Glutamatergic neuron (in vitro differentiated cells): ENCODE measurements at regions not wholly inside any gene's neighbourhood (a gene's known extent, or its start where the extent isn't known, plus 50 kb on each side); places are given as distances from the start of the nearest gene placed in this dataset.

Experiments
- DNase-seq: peaks from one replicate; pipeline ENCODE4 v3.0.0; 2022
- H3K27ac Mint-ChIP-seq: one replicate; pipeline ENCODE4 v1.8.0; 2020; ENCODE audit warnings: mild to moderate bottlenecking, mixed read lengths, inconsistent platforms; ENCODE audit not compliant: unreplicated experiment
- H3K27me3 Mint-ChIP-seq: one replicate; pipeline ENCODE4 v1.8.0; 2020; ENCODE audit warnings: mild to moderate bottlenecking, moderate library complexity, mixed read lengths, inconsistent platforms; ENCODE audit not compliant: unreplicated experiment
- H3K36me3 Mint-ChIP-seq: one replicate; pipeline ENCODE4 v1.8.0; 2020; ENCODE audit warnings: mild to moderate bottlenecking, mixed read lengths, inconsistent platforms; ENCODE audit not compliant: unreplicated experiment
- H3K4me1 Mint-ChIP-seq: one replicate; pipeline ENCODE4 v1.8.0; 2020; ENCODE audit warnings: mild to moderate bottlenecking, low read depth, mixed read lengths, inconsistent platforms; ENCODE audit not compliant: unreplicated experiment
- H3K4me3 Mint-ChIP-seq: one replicate; pipeline ENCODE4 v1.8.0; 2020; ENCODE audit warnings: mild to moderate bottlenecking, mixed read lengths, inconsistent platforms; ENCODE audit not compliant: unreplicated experiment
- H3K9me3 Mint-ChIP-seq: one replicate; pipeline ENCODE4 v1.8.0; 2020; ENCODE audit warnings: mild to moderate bottlenecking, moderate library complexity, mixed read lengths, inconsistent platforms; ENCODE audit not compliant: unreplicated experiment
- CTCF ChIP-seq: fragments of 200-600 bp; sonication (generic); IDR thresholded peaks from one replicate; pipeline ENCODE4 v1.5.0; 2021; ENCODE audit not compliant: partially characterized antibody, unreplicated experiment

- Mint-ChIP-seq H3K4me3 (no peak overlapping the region), H3K36me3 (no peaks in the 10 kb centered on the region), H3K9me3 (no peaks in the 10 kb centered on the region), H3K27ac (no peak overlapping the region), H3K4me1 (peaks cover 7% of the 10 kb centered on the region), H3K27me3 (no peaks in the 10 kb centered on the region)
- DNase-seq, result no peak
- TF ChIP-seq CTCF, result no peak
Observed at GRCh38 chr6:150765067-150765764, 100.3 kb upstream of the MTHFD1L start.

- Mint-ChIP-seq H3K4me3 (no peak overlapping the region), H3K4me1 (peaks cover 7% of the 10 kb centered on the region), H3K27ac (no peak overlapping the region), H3K9me3 (no peaks in the 10 kb centered on the region), H3K36me3 (no peaks in the 10 kb centered on the region), H3K27me3 (no peaks in the 10 kb centered on the region)
- no peak for DNase-seq
- no peak for TF ChIP-seq CTCF
Observed at GRCh38 chr6:150766201-150766997, 99.1 kb upstream of the MTHFD1L start.

GRCh38 chr6:150767161-150767560 is 98.3 kb upstream of the MTHFD1L start:
- TF ChIP-seq CTCF, result no peak
- Mint-ChIP-seq H3K36me3 (no peaks in the 10 kb centered on the region), H3K27ac (no peak overlapping the region), H3K9me3 (no peaks in the 10 kb centered on the region), H3K27me3 (no peaks in the 10 kb centered on the region), H3K4me3 (no peak overlapping the region), H3K4me1 (peaks cover 7% of the 10 kb centered on the region)
- no peak for DNase-seq

- Mint-ChIP-seq H3K4me3 (no peak overlapping the region), H3K9me3 (no peaks in the 10 kb centered on the region), H3K27me3 (no peaks in the 10 kb centered on the region), H3K27ac (no peak overlapping the region), H3K4me1 (peaks cover 7% of the 10 kb centered on the region), H3K36me3 (peaks cover 1% of the 10 kb centered on the region)
- no peak for DNase-seq
- no peak for TF ChIP-seq CTCF
Observed at GRCh38 chr6:150767571-150768018, 97.9 kb upstream of the MTHFD1L start.

- Mint-ChIP-seq H3K4me1 (no peaks in the 10 kb centered on the region), H3K27me3 (no peaks in the 10 kb centered on the region), H3K36me3 (peaks cover 10% of the 10 kb centered on the region), H3K9me3 (no peaks in the 10 kb centered on the region), H3K4me3 (no peak overlapping the region), H3K27ac (no peak overlapping the region)
- no peak for TF ChIP-seq CTCF
- DNase-seq, result no peak
Observed at GRCh38 chr6:150770637-150771036, 94.9 kb upstream of the MTHFD1L start.
